GM12873 (cell line): ENCODE measurements at regions not wholly inside any gene's neighbourhood (a gene's known extent, or its start where the extent isn't known, plus 50 kb on each side); places are given as distances from the start of the nearest gene placed in this dataset.

ENCODE experiments used
- TF ChIP-seq, protein P1 (sequence below): IDR thresholded peaks from 2 replicates; pipeline ENCODE4 v1.5.1; 2012; ENCODE audit warnings: low read depth, mild to moderate bottlenecking, moderate library complexity, low read length, control low read depth; ENCODE audit not compliant: insufficient read depth; ENCODE audit errors: missing control alignments

DNA sequence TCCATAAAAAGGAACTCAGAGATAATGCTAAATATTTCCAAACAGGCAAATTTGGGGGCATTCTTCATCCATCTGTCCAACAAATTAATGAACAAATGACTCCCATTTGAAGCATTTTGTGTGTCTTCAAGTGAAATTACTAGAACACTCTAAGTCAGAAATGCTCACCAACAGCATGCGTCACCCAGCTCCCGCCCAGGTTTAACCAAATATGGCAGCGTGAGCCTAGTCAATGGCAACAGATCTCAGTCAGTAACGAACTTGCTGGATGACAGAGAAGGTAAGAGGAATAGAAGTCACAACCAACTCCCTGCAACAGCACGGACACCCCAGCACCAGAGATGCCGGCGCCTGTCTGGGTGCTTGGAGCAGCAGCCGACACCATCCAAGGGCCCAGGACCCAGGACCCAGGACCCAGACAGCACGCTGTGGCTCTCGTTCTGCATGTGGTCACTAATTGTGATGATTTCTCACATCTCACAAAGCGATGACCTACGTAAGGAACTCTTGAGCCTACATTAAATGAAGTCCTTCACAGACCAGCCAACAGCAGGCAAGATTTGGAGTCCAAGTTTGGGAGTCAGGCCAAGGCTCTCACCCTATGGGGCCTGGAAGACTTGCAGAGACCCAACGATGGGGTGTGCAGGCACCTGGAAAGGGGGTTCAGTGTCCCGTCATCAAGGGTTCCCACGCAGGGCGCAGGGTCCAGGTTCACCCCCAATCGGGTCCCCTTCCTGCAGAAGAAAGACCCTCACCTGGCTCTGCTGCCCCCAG is 556.9 kb downstream of the BRD1 start:
- TF ChIP-seq, protein P1, sequence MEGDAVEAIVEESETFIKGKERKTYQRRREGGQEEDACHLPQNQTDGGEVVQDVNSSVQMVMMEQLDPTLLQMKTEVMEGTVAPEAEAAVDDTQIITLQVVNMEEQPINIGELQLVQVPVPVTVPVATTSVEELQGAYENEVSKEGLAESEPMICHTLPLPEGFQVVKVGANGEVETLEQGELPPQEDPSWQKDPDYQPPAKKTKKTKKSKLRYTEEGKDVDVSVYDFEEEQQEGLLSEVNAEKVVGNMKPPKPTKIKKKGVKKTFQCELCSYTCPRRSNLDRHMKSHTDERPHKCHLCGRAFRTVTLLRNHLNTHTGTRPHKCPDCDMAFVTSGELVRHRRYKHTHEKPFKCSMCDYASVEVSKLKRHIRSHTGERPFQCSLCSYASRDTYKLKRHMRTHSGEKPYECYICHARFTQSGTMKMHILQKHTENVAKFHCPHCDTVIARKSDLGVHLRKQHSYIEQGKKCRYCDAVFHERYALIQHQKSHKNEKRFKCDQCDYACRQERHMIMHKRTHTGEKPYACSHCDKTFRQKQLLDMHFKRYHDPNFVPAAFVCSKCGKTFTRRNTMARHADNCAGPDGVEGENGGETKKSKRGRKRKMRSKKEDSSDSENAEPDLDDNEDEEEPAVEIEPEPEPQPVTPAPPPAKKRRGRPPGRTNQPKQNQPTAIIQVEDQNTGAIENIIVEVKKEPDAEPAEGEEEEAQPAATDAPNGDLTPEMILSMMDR, result no peak

DNA sequence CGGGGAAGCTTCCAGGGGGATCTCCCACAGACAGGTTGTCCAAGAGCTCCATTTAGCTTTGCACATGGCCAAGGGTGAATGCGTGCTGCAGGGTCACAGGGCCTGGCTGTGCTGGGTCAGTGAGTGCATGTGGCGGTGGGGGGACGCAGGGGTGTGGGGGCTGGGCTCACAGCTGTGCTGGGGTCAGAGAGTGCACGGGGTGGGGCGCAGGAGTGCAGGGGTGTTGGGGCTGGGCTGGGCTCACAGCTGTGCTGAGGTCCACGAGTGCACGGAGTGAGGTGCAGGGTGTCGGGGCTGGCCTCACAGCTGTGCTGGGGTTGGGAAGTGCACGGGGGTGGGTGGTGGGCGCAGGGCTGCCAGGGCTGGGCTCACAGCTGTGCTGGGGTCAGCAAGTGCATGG is 557.7 kb downstream of the BRD1 start:
- TF ChIP-seq, protein P1, result no peak

DNA sequence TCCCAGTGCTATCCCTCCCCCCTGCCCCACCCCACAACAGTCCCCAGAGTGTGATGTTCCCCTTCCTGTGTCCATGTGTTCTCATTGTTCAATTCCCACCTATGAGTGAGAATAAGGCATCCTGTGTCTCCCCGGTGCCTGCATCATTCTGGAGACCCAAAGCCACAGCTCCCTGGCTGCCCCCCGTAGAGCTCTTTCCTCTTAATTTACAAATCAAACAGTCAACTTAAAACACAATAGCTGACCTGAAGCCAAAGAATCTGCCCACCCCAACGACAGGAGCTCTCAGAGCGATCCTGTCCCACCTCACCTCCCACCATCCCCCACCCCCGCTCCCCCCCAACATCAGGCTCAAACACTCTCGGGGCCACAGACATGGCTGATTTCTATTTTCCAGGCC is 558.3 kb downstream of the BRD1 start:
- TF ChIP-seq, protein P1, result no peak

DNA sequence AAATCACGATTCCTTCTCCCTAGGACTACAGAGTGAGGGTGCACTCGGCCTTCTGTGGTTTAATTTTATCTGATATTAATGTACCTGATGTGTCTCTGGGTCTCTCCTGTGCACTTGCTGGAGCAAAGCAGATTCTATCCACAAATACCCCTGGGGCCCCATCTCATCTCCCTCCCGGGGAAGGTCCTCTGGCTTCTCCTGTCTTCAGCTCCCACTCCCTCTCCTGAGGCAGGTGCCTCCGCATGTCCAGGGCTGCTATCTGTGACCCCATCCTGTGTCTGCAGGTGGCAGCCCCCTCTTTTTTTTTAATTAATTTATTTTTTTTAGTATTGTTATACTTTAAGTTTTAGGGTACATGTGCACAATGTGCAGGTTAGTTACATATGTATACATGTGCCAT is 558.7 kb downstream of the BRD1 start:
- TF ChIP-seq, protein P1, result no peak

DNA sequence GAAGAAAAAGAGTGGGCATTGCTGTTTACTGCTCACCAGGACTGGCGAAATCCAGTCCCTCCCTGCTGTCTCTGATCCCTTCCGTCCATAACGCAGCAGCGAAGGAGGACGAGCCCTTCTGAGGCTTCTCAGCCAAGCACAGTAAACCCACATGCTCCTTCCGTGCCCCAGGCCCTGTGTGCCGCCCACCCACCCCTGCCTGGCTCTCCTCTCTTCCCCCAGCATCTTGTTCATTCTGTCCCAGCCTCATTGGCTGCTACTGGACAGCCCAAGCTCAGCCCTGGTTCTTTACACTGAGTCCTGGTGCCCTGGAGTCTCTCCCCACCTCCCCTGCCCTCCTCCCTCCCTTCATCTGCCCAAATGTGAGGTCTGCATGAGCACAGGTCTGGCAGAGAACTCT is 559.7 kb downstream of the BRD1 start:
- TF ChIP-seq, protein P1, result no peak

DNA sequence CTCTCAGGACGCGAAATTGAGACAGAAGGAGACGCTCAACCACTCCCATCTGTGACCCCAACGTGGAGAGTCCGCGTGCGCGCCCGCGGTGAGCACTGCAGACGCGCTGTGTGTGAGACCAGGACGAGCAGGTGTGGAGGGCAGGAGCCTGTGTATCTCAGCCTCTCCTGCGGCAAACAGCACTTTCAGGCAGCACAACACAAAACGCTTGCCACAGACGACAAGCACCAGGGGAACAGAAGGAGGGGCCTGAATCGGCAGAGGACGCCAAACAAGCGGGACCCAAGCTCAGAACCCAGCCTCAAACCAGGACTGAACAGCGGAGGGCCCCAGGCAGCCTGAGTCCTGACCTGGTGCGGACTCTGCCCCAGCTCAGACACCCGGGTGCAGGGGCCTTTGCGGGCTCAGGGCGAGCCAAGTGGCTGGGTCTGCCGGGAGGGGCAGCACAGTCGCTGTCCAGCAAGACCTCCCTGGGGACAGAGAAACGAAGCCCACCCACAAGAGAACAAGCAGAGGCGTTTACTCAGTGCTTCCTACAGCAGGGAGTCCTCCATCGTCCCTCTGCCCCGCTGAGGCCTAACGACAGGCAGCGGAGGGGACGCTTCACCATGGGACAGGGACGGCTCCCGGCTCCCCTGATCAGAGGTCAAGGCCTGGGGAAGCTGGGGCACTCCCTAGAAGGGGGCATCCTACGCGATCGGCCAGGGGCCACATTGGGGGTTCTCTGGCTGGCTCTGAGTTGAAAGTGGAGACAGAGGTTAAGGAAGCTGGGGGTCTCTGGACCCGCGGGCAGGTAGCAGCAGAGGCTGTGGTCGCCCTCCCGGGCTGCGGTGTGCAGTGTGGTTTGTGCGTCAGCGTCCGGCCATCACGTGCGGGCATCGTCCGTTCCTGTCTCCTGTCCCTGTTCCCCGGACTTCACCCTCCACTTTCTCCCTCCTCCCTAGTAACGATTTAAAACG is 560.8 kb downstream of the BRD1 start:
- TF ChIP-seq, protein P1, result no peak

DNA sequence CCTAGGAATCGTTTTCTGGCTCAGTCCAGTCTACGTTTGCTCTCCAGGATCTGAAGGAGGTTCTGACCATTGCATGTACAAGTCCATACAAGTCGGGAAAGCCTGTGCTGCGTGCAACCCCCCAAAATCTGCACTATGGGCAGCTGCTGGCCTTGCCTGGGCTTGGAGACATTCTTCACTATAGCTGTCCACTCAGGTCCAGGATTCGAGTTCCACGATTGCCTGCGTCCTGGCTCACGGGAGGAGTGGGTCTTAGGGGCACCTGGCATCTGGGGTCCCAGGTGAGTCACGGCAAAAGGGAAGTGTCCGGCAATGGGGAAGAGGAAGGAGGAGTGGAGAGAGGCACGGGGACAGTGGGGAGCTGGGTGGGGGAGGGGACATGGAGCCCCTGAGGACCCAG is 563.0 kb downstream of the BRD1 start:
- TF ChIP-seq, protein P1, result no peak
